Upper lobe of left lung (tissue), 6 donors: ENCODE measurements at regions not wholly inside any gene's neighbourhood (a gene's known extent, or its start where the extent isn't known, plus 50 kb on each side); places are given as distances from the start of the nearest gene placed in this dataset.

Experiments used
- ATAC-seq, 2 donors: fragments of 200-7000 bp; cut with Tn5 transposase; one replicate each; pipeline ENCODE4 v1.9.1; 2022; ENCODE audit warnings: mild to moderate bottlenecking in 2 of 2, moderate library complexity in 2 of 2; ENCODE audit not compliant: low FRiP score in 2 of 2
- DNase-seq, 2 donors: peaks; one replicate each; pipeline ENCODE4 v3.0.0-alpha.2; 2019 to 2020
- H3K27ac ChIP-seq, 4 donors: fragments of 200-600 bp; sonication (generic); one replicate each; pipeline ENCODE4 v1.5.1; 2016 to 2019
- H3K27me3 ChIP-seq, 4 donors: fragments of 200-600 bp; sonication (generic); one replicate each; pipeline ENCODE4 v1.5.1; 2017 to 2019
- H3K36me3 ChIP-seq, 4 donors: fragments of 200-600 bp; sonication (generic); one replicate each; pipeline ENCODE4 v1.5.1; 2016 to 2019
- H3K4me1 ChIP-seq, 4 donors: fragments of 200-600 bp; sonication (generic); one replicate each; pipeline ENCODE4 v1.5.1; 2018 to 2019
- H3K4me3 ChIP-seq, 4 donors: fragments of 200-600 bp; sonication (generic); one replicate each; pipeline ENCODE4 v1.5.1; 2017 to 2019; ENCODE audit warnings: mild to moderate bottlenecking in 2 of 4, moderate library complexity in 1 of 4
- H3K9me3 ChIP-seq, 4 donors: fragments of 200-600 bp; sonication (generic); one replicate each; pipeline ENCODE4 v1.5.1; 2018 to 2019
- EP300 ChIP-seq, 4 donors: sonication (generic); formaldehyde crosslinking; IDR thresholded peaks; one replicate each; pipeline ENCODE4 v1.5.1; 2017; ENCODE audit warnings: antibody characterized with exemption in 4 of 4, control low read depth in 2 of 4
- POLR2A ChIP-seq, 4 donors: fragments of 450-650 bp; IDR thresholded peaks; one replicate each; pipeline ENCODE4 v1.5.1; 2016 to 2017; ENCODE audit warnings: antibody characterized with exemption in 4 of 4, mild to moderate bottlenecking in 2 of 4
- POLR2AphosphoS5 ChIP-seq, 2 donors: sonication (generic); formaldehyde crosslinking; IDR thresholded peaks; one replicate each; pipeline ENCODE4 v1.5.1; 2017; ENCODE audit warnings: antibody characterized with exemption in 2 of 2
- WGBS, 2 donors: methylation state at CpG; one replicate each; pipeline ENCODE4 v1.1.5; 2017 to 2018; 5-methylcytosine and 5-hydroxymethylcytosine counted together
- TF ChIP-seq, protein P1 (sequence below), 6 experiments: fragments of 450-650 bp in 4 of 6; fragments of 200-600 bp in 2 of 6; sonication (generic) in 2 of 6; IDR thresholded peaks; one replicate each; pipeline ENCODE4 v1.5.1; 2016 to 2019; ENCODE audit warnings: antibody characterized with exemption in 6 of 6
- donor health status: DM: no; HTN: no; CAD: no; lungs with moderate emphysema.
- donor health status: DM: no; HTN: yes; CAD: no; lungs with severe emphysema.

DNA sequence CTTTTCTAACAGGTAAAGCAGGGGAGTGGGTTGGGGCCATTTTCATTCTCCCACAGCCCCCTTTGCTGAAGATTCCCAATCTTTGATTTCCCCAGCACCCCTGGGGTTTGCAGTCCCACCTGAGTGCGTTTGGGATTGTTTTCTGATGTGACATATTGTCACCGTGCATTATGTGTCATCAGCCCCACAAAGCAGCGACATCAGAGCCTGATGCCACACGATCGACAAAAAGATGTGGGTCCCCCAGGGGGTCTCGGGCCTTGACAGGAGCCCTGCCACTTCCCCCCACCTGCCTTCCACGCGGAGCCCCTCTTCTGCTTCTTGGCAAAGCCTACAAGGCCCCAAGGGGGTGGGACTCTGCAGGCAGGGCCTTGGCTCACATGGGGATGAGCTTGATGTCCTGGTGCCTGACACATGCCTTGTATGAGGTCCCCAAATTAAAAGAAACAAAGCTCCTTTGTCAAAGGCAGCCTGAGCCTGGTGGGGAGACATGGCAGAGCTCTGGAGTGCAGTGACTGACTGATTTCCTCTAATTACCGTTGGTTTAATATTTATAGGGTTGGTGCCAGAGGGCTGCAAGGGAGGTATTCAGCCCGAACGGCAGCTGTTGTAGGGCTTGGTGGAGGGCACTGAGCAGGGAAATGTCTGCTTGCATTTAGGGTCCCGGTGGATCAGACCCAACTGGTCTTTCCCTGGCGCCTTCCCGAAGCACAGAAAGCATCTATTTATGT lies 149.2 kb downstream of the MIAT start:
- TF ChIP-seq POLR2A (IDR thresholded peaks at IDR 0.05) (no peak), POLR2AphosphoS5 (IDR thresholded peaks at IDR 0.05) (no peak), EP300 (IDR thresholded peaks at IDR 0.05) (no peak)
- TF ChIP-seq, protein P1, sequence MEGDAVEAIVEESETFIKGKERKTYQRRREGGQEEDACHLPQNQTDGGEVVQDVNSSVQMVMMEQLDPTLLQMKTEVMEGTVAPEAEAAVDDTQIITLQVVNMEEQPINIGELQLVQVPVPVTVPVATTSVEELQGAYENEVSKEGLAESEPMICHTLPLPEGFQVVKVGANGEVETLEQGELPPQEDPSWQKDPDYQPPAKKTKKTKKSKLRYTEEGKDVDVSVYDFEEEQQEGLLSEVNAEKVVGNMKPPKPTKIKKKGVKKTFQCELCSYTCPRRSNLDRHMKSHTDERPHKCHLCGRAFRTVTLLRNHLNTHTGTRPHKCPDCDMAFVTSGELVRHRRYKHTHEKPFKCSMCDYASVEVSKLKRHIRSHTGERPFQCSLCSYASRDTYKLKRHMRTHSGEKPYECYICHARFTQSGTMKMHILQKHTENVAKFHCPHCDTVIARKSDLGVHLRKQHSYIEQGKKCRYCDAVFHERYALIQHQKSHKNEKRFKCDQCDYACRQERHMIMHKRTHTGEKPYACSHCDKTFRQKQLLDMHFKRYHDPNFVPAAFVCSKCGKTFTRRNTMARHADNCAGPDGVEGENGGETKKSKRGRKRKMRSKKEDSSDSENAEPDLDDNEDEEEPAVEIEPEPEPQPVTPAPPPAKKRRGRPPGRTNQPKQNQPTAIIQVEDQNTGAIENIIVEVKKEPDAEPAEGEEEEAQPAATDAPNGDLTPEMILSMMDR (IDR thresholded peaks at IDR 0.05), result no peak
- ATAC-seq (no peak), DNase-seq (no peak)
- no peaks in the 10 kb centered on the region for H3K4me1 ChIP-seq
- WGBS, 2 donors, result 78 to 88% methylated on average over 7 to 12 of the region's 14 CpGs
- H3K27ac ChIP-seq, result no peak overlapping the region
- H3K4me3 ChIP-seq, result no peak overlapping the region
- no peaks in the 10 kb centered on the region for H3K36me3 ChIP-seq
- H3K9me3 ChIP-seq, result no peaks in the 10 kb centered on the region
- H3K27me3 ChIP-seq, result no peaks in the 10 kb centered on the region

DNA sequence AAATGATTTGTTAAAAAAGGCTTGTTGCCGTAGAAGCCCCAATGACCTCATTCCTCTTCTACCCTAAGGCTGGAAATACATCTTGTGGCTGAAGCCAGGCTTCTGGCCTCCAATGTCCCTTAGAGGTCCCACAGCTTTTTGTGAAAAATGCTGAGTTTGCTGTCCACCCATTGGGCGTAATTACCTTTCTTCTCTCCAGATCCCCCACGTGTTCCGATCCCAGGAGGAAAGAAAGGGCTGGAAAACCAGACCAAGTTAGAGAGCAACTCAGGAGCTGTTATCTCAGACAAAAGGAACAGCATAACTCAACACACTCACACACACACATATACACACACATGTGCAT lies 154.2 kb downstream of the MIAT start:
- Histone ChIP-seq H3K36me3 (no peaks in the 10 kb centered on the region), H3K4me3 (no peak overlapping the region), H3K4me1 (no peaks in the 10 kb centered on the region), H3K27me3 (no peaks in the 10 kb centered on the region), H3K9me3 (no peaks in the 10 kb centered on the region), H3K27ac (no peak overlapping the region)
- TF ChIP-seq, protein P1 (IDR thresholded peaks at IDR 0.05), result no peak
- TF ChIP-seq POLR2AphosphoS5 (IDR thresholded peaks at IDR 0.05) (no peak), POLR2A (IDR thresholded peaks at IDR 0.05) (no peak), EP300 (IDR thresholded peaks at IDR 0.05) (no peak)
- DNase-seq, result no peak
- ATAC-seq, result no peak
- WGBS, 2 donors, result 84 to 95% methylated on average over 4 of the region's 4 CpGs

DNA sequence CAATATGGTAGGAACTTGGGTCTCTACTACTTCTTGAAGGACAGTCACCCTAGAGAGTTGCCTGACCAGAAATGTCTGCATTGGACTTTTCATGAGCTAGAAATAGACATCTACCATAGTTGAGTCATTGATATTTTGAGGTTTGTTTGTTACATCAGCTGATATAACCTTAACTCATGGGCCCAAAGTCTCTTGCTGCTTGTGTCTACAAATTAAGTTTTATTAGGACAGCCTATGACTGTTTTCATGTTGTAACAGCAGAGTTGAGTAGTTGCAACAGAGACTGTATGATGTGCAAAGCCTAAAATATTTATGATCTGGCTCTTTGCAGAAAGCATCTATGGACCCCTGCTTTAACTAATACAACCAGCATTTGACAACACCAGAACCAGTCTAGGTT lies 155.3 kb downstream of the MIAT start:
- no peak overlapping the region for H3K27ac ChIP-seq
- no peaks in the 10 kb centered on the region for H3K4me1 ChIP-seq
- peaks cover 0 to 7% (median 5%) of the 10 kb centered on the region in 4 donors for H3K9me3 ChIP-seq
- TF ChIP-seq POLR2AphosphoS5 (IDR thresholded peaks at IDR 0.05) (no peak), EP300 (IDR thresholded peaks at IDR 0.05) (no peak), POLR2A (IDR thresholded peaks at IDR 0.05) (no peak)
- TF ChIP-seq, protein P1 (IDR thresholded peaks at IDR 0.05), result no peak
- H3K36me3 ChIP-seq, result no peaks in the 10 kb centered on the region
- ATAC-seq (no peak), DNase-seq (no peak)
- no peak overlapping the region for H3K4me3 ChIP-seq
- H3K27me3 ChIP-seq, result no peaks in the 10 kb centered on the region

DNA sequence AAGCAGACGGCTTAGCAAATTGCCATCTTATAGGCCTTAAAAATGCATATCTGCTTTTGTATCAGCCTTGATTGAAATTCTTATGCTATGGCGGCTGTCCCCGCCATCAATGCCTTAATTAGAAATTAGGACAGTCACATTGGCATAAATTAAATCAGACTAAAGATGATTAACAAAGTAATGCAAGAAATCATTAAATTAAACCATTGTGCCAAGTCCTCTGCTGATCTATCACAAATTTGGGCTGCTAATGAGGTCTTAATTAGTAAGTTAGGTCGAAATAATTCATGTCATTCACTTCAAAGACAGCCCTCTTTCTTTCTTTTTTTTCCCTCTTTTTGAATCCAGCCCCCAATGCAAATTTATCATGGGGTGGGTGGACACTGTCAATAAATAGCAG lies 159.3 kb downstream of the MIAT start:
- ATAC-seq (no peak), DNase-seq (no peak)
- Histone ChIP-seq H3K9me3 (peaks cover 0 to 19% (median 17%) of the 10 kb centered on the region in 4 donors), H3K27ac (no peak overlapping the region), H3K27me3 (no peaks in the 10 kb centered on the region), H3K4me1 (no peaks in the 10 kb centered on the region), H3K36me3 (no peaks in the 10 kb centered on the region), H3K4me3 (no peak overlapping the region)
- WGBS, 2 donors, result 88 to 91% methylated on average over 4 of the region's 4 CpGs
- TF ChIP-seq EP300 (IDR thresholded peaks at IDR 0.05), result no peak
- TF ChIP-seq POLR2AphosphoS5 (IDR thresholded peaks at IDR 0.05), result no peak
- no peak for TF ChIP-seq POLR2A (IDR thresholded peaks at IDR 0.05)
- TF ChIP-seq, protein P1 (IDR thresholded peaks at IDR 0.05), result no peak

DNA sequence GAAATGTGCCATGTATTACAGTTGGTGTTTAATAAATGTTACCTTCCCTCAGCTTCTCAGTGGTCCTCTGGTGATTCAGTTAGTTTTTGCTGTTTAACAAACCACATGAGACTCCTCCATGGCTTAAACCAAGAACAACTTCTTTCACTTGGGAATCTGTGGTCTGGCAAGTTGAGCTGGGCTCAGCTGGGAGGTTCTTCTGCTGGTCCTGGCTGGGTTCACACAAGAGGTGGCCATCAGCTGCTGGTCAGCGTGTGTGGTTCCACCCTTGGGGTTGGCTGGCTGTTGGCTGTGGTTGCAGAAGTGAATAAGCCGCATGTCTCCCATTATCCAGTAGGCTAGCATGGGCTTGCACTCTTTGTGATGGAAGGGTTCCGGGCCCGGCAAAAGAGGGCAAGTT lies 160.5 kb downstream of the MIAT start:
- 73 to 75% methylated on average over 4 of the region's 4 CpGs for WGBS, 2 donors
- TF ChIP-seq, protein P1 (IDR thresholded peaks at IDR 0.05), result no peak
- TF ChIP-seq EP300 (IDR thresholded peaks at IDR 0.05) (no peak), POLR2A (IDR thresholded peaks at IDR 0.05) (no peak), POLR2AphosphoS5 (IDR thresholded peaks at IDR 0.05) (no peak)
- H3K36me3 ChIP-seq, result no peaks in the 10 kb centered on the region

More for the DNA sequence above, 160.5 kb downstream of the MIAT start:
- DNase-seq (no peak), ATAC-seq (no peak)
- H3K27me3 ChIP-seq, result no peaks in the 10 kb centered on the region
- peaks cover 0 to 19% (median 17%) of the 10 kb centered on the region in 4 donors for H3K9me3 ChIP-seq
- H3K27ac ChIP-seq, result no peak overlapping the region
- no peak overlapping the region for H3K4me3 ChIP-seq
- no peaks in the 10 kb centered on the region for H3K4me1 ChIP-seq
